CD14-positive monocyte (primary cell): ENCODE measurements at regions not wholly inside any gene's neighbourhood (a gene's known extent, or its start where the extent isn't known, plus 50 kb on each side); places are given as distances from the start of the nearest gene placed in this dataset.

ENCODE experiments used
- DNase-seq, 3 donors: peaks; one replicate each; pipeline ENCODE4 v3.0.0-alpha.2; 2011 to 2022
- H2AFZ ChIP-seq: 2 replicates; pipeline ENCODE4 v1.6.0; 2012; ENCODE audit warnings: mild to moderate bottlenecking, low read depth, low read length, inconsistent platforms; ENCODE audit not compliant: insufficient read depth, poor library complexity, severe bottlenecking
- H3K27ac ChIP-seq, 2 donors: 1 replicate in 1 of 2; 2 replicates in 1 of 2; pipeline ENCODE4 v1.5.1; 2012 to 2013; ENCODE audit warnings: low read length in 2 of 2, control low read depth in 1 of 2, inconsistent platforms in 1 of 2, low read depth in 1 of 2, mild to moderate bottlenecking in 1 of 2
- H3K27me3 ChIP-seq, 2 donors: one replicate each; pipeline versions ENCODE4 v1.6.0 to v1.6.1; 2011 to 2013; ENCODE audit warnings: low read length in 2 of 2; ENCODE audit not compliant: control insufficient read depth in 2 of 2, insufficient read depth in 2 of 2
- H3K36me3 ChIP-seq, 2 donors: replicated peaks in 1 of 2; 1 replicate in 1 of 2; 2 replicates in 1 of 2; pipeline versions ENCODE4 v1.5.1 to v1.6.1; 2012 to 2013; ENCODE audit warnings: low read length in 2 of 2, control low read depth in 1 of 2, inconsistent platforms in 1 of 2, mild to moderate bottlenecking in 1 of 2; ENCODE audit not compliant: insufficient read depth in 2 of 2, control insufficient read depth in 1 of 2
- H3K4me1 ChIP-seq, 2 donors: 1 replicate in 1 of 2; 2 replicates in 1 of 2; pipeline versions ENCODE4 v1.5.1 to v1.6.1; 2012 to 2013; ENCODE audit warnings: low read length in 2 of 2, control low read depth in 1 of 2, inconsistent platforms in 1 of 2, mild to moderate bottlenecking in 1 of 2, moderate library complexity in 1 of 2; ENCODE audit not compliant: insufficient read depth in 2 of 2, control insufficient read depth in 1 of 2
- H3K4me2 ChIP-seq: replicated peaks from 2 replicates; pipeline ENCODE3; 2012; ENCODE audit warnings: low read length, moderate library complexity, mild to moderate bottlenecking; ENCODE audit not compliant: poor library complexity, severe bottlenecking; ENCODE audit errors: extremely low read depth
- H3K4me3 ChIP-seq, 3 experiments: fragments of 200-600 bp in 1 of 3; sonication (generic) in 1 of 3; replicated peaks in 1 of 3; 1 replicate in 2 of 3; 2 replicates in 1 of 3; pipeline ENCODE4 v1.5.1; 2011 to 2013; ENCODE audit warnings: low read length in 3 of 3, mild to moderate bottlenecking in 3 of 3, control low read depth in 2 of 3, low read depth in 2 of 3, inconsistent platforms in 1 of 3, moderate library complexity in 1 of 3
- H3K79me2 ChIP-seq: 2 replicates; pipeline ENCODE4 v1.6.0; 2012; ENCODE audit warnings: mild to moderate bottlenecking, control low read depth, inconsistent platforms, low read length, moderate library complexity; ENCODE audit not compliant: insufficient read depth
- H3K9ac ChIP-seq: 2 replicates; pipeline ENCODE4 v1.6.0; 2017; ENCODE audit warnings: low read length, mild to moderate bottlenecking; ENCODE audit not compliant: insufficient read depth, poor library complexity, severe bottlenecking
- H3K9me3 ChIP-seq, 2 donors: replicated peaks in 1 of 2; 1 replicate in 1 of 2; 2 replicates in 1 of 2; pipeline versions ENCODE4 v1.5.1 to v1.6.1; 2012 to 2013; ENCODE audit warnings: low read length in 2 of 2, control low read depth in 1 of 2; ENCODE audit not compliant: control insufficient read depth in 1 of 2, insufficient read depth in 1 of 2
- H4K20me1 ChIP-seq: 2 replicates; pipeline ENCODE4 v1.6.0; 2012; ENCODE audit warnings: mild to moderate bottlenecking, low read length, control low read depth, moderate library complexity; ENCODE audit not compliant: insufficient read depth
- H3K27ac Mint-ChIP-seq, 7 donors: one replicate each; pipeline ENCODE4 v1.8.0; 2020; ENCODE audit warnings: mild to moderate bottlenecking in 7 of 7, mixed read lengths in 7 of 7, moderate library complexity in 6 of 7, inconsistent platforms in 2 of 7
- H3K27me3 Mint-ChIP-seq, 3 donors: one replicate each; pipeline ENCODE4 v1.8.0; 2021 to 2022; ENCODE audit warnings: low read depth in 3 of 3, mild to moderate bottlenecking in 3 of 3, mixed read lengths in 3 of 3, moderate library complexity in 3 of 3, inconsistent platforms in 1 of 3
- H3K36me3 Mint-ChIP-seq, 2 donors: one replicate each; pipeline ENCODE4 v1.8.0; 2020; ENCODE audit warnings: mixed read lengths in 2 of 2, inconsistent platforms in 1 of 2, mild to moderate bottlenecking in 1 of 2
- H3K4me1 Mint-ChIP-seq: one replicate; pipeline ENCODE4 v1.8.0; 2020; ENCODE audit warnings: mild to moderate bottlenecking, mixed read lengths
- H3K4me3 Mint-ChIP-seq, 2 donors: one replicate each; pipeline ENCODE4 v1.8.0; 2020; ENCODE audit warnings: mild to moderate bottlenecking in 2 of 2, mixed read lengths in 2 of 2, moderate library complexity in 1 of 2
- H3K9me3 Mint-ChIP-seq, 7 donors: one replicate each; pipeline ENCODE4 v1.8.0; 2020 to 2022; ENCODE audit warnings: mixed read lengths in 7 of 7, mild to moderate bottlenecking in 6 of 7, moderate library complexity in 6 of 7, inconsistent platforms in 2 of 7
- WGBS: methylation state at CpG from one replicate; pipeline ENCODE4 v1.1.5; 2013; ENCODE audit warnings: missing lambda C conversion rate; ENCODE audit not compliant: insufficient coverage; 5-methylcytosine and 5-hydroxymethylcytosine counted together
- intact Hi-C, 2 donors: fragments of 100-400 bp; cut with micrococcal nuclease; formaldehyde crosslinking; loops; one replicate each; pipeline versions ENCODE4 v1.15.0 to v1.15.1; 2023
- TF ChIP-seq, protein P1 (sequence below): fragments of 200-600 bp; IDR thresholded peaks from one replicate; pipeline ENCODE4 v1.8.0; 2022; ENCODE audit warnings: antibody characterized with exemption, mild to moderate bottlenecking

DNA sequence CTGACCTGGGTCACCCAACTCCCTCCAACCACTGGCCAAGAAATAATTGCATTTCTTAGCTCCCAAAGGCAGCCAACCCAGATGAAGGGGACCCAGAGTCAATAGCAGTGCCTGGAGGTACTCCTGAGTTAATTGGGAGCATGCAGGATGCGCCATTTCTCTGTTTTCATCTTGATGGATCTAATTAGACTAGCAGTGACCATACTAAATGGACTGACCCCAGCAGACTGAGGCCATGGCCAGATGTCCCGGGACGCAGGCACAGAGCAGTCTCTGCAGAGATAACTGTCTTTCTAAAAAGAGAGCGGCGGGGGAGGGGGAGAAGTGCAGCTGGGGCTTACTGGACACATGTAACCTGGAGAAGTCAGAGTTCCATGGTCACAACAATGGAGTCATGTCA, 53.2 kb upstream of the CMKLR1 start:
- H3K4me3 Mint-ChIP-seq, result no peak overlapping the region
- TF ChIP-seq, protein P1, sequence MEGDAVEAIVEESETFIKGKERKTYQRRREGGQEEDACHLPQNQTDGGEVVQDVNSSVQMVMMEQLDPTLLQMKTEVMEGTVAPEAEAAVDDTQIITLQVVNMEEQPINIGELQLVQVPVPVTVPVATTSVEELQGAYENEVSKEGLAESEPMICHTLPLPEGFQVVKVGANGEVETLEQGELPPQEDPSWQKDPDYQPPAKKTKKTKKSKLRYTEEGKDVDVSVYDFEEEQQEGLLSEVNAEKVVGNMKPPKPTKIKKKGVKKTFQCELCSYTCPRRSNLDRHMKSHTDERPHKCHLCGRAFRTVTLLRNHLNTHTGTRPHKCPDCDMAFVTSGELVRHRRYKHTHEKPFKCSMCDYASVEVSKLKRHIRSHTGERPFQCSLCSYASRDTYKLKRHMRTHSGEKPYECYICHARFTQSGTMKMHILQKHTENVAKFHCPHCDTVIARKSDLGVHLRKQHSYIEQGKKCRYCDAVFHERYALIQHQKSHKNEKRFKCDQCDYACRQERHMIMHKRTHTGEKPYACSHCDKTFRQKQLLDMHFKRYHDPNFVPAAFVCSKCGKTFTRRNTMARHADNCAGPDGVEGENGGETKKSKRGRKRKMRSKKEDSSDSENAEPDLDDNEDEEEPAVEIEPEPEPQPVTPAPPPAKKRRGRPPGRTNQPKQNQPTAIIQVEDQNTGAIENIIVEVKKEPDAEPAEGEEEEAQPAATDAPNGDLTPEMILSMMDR, result no peak
- peaks cover 0 to 5% (median 2%) of the 10 kb centered on the region in 7 donors for H3K9me3 Mint-ChIP-seq
- H3K27me3 Mint-ChIP-seq, result peaks cover 2 to 11% (median 4%) of the 10 kb centered on the region in 3 donors
- no peaks in the 10 kb centered on the region for H3K36me3 Mint-ChIP-seq
- Histone ChIP-seq H3K27me3 (no peaks in the 10 kb centered on the region), H2AFZ (no peak overlapping the region), H3K36me3 (no peaks in the 10 kb centered on the region), H3K4me1 (no peaks in the 10 kb centered on the region), H3K4me2 (no peak overlapping the region), H3K9me3 (no peaks in the 10 kb centered on the region), H3K27ac (no peak overlapping the region), H3K4me3 (no peak overlapping the region), H3K79me2 (no peaks in the 10 kb centered on the region), H3K9ac (no peak overlapping the region), H4K20me1 (no peaks in the 10 kb centered on the region)
- no peak overlapping the region for H3K27ac Mint-ChIP-seq
- no peak for DNase-seq
- intact Hi-C loops, result no loop called here
- H3K4me1 Mint-ChIP-seq, result no peaks in the 10 kb centered on the region
- WGBS, result 100% methylated on average over 5 of the region's 5 CpGs

GRCh38 chr12:108390495-108391203, 51.5 kb upstream of the CMKLR1 start:
- Mint-ChIP-seq H3K36me3 (no peaks in the 10 kb centered on the region), H3K4me3 (no peak overlapping the region), H3K27me3 (peaks cover 2 to 7% (median 4%) of the 10 kb centered on the region in 3 donors), H3K4me1 (no peaks in the 10 kb centered on the region), H3K9me3 (peaks cover 0 to 5% (median 2%) of the 10 kb centered on the region in 7 donors), H3K27ac (no peak overlapping the region)
- H3K4me1 ChIP-seq, result no peaks in the 10 kb centered on the region
- no peak overlapping the region for H3K9ac ChIP-seq
- no peaks in the 10 kb centered on the region for H3K9me3 ChIP-seq
- TF ChIP-seq, protein P1, result no peak
- DNase-seq, result no peak
- H3K27me3 ChIP-seq, result no peaks in the 10 kb centered on the region
- H3K4me2 ChIP-seq, result no peak overlapping the region
- intact Hi-C loops, result no loop called here
- no peak overlapping the region for H3K27ac ChIP-seq
- H3K79me2 ChIP-seq, result no peaks in the 10 kb centered on the region
- H4K20me1 ChIP-seq, result no peaks in the 10 kb centered on the region
- no peak overlapping the region for H3K4me3 ChIP-seq
- 53% methylated on average over 7 of the region's 7 CpGs for WGBS
- no peak overlapping the region for H2AFZ ChIP-seq
- no peaks in the 10 kb centered on the region for H3K36me3 ChIP-seq
